Stimulated activated naive CD8-positive, alpha-beta T cell treated with anti-CD3 and anti-CD28 coated beads, Interleukin-15, Interleukin-2, amounts not matched to agents 100 U/mL and 50 U/mL, for 24 hours (primary cell): ENCODE measurements at regions not wholly inside any gene's neighbourhood (a gene's known extent, or its start where the extent isn't known, plus 50 kb on each side); places are given as distances from the start of the nearest gene placed in this dataset.
"Not testable (repeated sequence)": the region's sequence is repeated elsewhere in the genome, so short reads cannot be mapped to it uniquely, and the experiment has no call there.

Experiments used
- ATAC-seq: fragments of 150-1000 bp; cut with Tn5 transposase; one replicate; pipeline ENCODE4 v1.10.0; 2021
- DNase-seq: peaks from one replicate; pipeline ENCODE4 v3.0.0; 2021

- ATAC-seq = no peak
Observed at GRCh38 chr2:236772220-236772837, 202.7 kb downstream of the ACKR3 start.

GRCh38 chr2:236773206-236773605, 203.6 kb downstream of the ACKR3 start:
- ATAC-seq (no peak), DNase-seq (no peak)

More at GRCh38 chr2:236772220-236772837, 202.7 kb downstream of the ACKR3 start:
- DNase-seq = no peak

GRCh38 chr2:236774171-236774570, 204.5 kb downstream of the ACKR3 start:
- DNase-seq (no peak), ATAC-seq (no peak)

DNA sequence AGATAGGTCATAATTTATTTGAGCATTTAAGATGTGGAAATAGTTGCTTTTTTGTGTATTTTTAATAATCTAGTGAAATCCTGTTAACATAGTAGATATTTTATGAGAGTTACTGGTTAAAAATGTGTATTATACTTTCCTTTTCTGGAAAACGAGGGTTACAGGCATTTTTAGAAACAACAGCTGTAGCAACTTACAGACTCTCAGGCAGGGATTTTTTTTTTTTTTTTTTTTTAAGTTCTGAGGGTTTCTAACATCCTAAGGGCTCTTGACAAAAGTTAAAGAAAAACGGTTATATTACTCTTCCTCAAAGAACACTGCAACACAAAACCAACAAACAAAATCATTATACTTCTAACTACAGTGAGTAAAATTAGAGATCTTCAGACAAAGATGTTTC, 205.9 kb downstream of the ACKR3 start:
- ATAC-seq (no peak), DNase-seq (no peak)

DNA sequence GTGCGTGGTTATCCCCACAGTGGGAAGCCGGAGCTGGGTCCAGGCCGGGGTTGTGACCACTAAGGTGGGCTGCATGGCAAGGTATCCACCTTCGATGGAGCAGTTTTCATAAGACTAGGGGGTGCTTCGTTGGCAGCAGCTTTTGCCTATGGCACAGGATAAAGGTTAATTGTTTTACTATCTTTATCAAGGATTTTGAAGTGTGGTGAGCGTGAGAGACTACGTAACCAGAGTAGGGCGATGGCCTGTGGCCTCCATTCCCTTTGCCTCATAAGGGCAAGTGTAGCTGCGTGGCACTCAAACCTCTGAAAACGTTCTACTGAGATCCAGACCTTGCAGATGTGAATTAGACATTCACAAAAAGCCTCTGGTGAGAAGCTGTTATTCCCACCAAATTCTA, 206.6 kb downstream of the ACKR3 start:
- DNase-seq (no peak), ATAC-seq (no peak)

DNA sequence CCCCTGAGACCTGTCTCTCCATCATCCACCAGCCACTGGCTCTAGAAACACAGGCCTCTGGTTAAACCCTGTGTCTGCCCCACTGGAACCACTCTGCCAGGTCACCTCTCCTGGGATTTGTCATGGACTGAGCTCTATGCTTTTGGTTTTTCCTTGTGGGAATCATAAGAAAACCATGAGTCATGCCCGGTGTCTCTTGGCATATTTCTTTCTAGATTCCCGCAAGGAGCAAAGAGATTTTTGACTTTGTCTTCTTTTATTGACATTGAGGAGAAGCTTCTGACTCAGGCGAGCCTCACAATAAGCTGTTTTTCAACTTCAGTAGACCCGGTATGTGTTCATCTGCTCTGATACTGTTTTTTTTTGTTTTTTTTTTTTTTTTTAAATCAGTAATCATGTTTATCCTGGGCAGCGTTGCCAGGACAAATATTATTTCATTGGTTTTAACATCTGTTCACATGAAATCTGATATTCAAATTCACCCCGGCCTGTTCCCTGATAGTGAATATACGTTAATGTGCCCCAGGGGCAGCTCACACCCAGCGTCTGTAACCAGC, 207.1 kb downstream of the ACKR3 start:
- no peak for ATAC-seq

GRCh38 chr2:236777408-236777807, 207.8 kb downstream of the ACKR3 start:
- no peak for DNase-seq
- ATAC-seq = no peak

More for the DNA sequence above, 207.1 kb downstream of the ACKR3 start:
- no peak for DNase-seq

DNA sequence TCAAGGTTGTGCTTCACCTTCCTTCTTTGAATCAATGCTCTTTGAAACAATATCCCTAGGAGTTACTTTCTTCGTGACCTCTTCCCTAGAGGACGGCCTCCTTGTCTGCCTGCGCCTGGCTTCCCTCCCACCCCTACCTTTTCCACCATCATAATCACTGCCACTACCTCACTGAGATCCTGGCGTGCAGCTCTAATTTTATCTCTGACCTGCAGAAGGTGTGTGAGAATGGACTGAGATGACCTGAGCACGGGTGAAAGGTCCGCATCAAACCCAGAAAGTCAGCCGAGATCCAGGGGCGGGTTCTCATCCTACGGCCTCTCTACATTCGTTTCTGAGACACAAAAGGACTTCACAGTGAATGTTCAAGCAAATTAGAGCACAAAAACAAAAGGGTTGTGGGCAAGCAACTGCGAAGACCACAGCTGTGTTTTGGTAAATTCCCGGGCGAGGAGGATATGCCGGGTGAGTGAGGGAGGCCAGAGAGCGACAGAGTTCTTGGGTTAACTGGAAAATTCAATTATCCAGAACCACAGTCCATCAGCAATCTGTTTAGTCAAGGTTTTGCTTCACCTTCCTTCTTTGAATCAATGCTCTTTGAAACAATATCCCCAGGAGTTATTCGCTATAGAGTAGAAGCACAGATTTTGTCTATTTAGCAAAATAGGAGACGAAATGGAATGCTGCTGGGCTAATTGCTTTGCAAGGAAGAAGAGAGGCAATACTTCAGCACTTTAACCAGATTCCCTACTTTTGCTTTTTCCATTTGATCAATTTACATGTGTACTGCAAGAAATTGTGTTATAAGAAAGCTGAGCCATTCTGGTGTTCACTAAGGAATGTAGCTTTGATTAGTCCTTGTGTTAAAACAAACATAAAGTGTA, 212.6 kb downstream of the ACKR3 start:
- DNase-seq (no peak), ATAC-seq (no peak)

GRCh38 chr2:236782938-236783337, 213.3 kb downstream of the ACKR3 start:
- ATAC-seq = no peak
- no peak for DNase-seq

GRCh38 chr2:236783417-236784020, 213.9 kb downstream of the ACKR3 start:
- ATAC-seq = no peak
- no peak for DNase-seq

DNA sequence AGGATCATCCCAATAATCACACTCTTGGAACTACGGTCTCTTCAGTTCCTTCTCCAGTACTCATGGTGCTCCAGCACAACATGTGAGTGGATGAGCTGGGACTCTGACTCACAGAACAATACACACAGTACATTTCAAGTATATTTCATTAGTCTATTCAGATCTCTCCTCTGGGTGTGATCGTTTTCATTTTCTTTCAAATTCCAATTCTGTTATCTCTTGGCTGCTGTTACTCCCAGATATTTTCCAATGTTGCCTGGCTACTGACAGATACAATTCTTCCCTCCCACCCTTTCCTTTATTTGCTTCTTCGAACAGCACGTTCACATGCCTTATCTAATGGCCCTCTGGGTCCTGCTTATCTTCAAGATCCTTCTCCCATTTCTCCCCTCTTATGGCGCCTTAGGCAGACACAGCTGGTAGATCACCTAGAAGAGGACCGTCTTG, 216.0 kb downstream of the ACKR3 start:
- ATAC-seq (no peak), DNase-seq (no peak)

DNA sequence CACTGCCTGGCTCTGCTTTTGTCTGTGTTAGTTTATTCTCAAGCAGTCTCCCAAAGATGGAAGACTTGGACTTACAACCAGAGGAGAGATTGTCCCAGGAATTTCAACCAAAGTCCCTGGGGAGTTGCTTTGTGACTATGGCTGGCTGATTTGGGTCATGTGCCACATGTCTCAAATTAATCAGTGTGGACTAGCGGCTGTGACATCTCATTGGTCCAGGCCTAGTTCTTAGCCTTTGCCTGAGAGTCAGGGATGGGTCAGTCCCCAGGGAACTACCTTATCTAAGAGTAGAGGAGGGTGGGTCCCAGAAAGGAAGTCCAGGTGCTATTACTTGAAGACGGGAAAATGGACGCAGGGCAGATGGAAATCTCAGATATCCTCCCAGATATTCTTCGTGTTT, 217.1 kb downstream of the ACKR3 start:
- ATAC-seq = no peak
- no peak for DNase-seq

GRCh38 chr2:236787376-236787775, 217.8 kb downstream of the ACKR3 start:
- not testable (repeated sequence) for ATAC-seq, DNase-seq

GRCh38 chr2:236787885-236788284, 218.3 kb downstream of the ACKR3 start:
- DNase-seq (no peak), ATAC-seq (no peak)

DNA sequence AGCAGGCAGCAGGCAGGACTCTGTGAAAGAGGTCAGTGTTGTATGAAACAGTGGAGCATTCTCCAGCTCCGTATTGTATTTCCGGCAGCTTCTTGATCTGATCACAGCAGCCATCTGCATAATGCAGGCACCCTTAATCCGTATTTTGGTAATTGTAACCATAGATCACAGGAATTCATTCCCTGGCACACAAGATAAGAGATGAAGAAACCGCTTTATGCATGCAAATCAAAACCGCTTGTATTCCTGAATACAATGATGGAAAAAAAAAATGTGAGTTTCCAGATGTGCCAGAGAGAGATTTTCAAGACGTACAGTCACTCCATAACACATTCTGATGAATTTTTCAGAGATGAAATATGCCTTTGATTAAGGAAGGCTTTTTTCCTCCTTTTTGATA, 221.3 kb downstream of the ACKR3 start:
- DNase-seq (no peak), ATAC-seq (no peak)

DNA sequence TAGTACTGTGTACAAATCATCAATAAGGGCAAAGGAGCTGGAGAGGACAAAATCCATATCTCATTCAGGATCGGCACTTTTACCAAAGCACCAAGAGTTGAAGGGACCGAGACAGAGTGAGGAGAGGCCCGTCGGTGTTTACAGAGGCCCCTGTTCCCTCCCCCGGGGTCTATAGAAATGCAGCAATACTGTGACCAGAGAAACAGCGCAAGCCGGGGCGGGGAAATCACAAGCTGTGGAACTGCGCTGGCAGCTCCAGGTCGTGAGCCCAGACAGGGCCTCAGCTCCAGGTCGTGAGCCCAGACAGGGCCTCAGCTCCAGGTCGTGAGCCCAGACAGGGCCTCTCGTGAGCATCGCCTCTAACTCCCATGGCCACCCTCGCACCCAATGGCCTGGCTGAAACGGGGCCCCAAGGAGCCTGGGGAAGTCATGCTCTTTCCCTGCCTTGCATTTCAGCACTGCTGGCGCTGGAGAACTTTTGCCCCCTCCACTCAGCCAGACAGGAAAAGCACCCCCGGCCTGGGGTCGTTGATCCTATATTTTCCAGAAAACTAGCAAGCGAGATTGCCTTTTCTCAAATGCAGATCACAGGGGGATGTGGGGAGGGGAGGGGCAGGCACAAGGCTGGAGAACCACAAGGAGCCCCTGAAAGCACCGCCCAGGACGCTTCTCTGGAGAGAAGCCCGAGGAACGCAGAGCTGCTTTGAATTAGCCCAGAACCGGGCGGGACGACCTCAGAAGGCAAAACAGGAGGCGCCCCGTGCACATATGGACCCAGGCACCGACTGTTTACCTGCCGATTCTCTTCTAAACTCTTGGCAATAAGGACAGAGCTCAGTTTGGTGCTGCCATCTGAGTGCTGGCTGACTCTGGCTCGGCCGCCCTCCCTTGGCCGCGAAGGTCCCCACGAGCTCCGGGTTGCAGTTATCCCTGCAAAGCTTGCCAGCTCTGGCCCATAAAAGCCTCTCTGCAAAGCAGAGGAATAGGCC, 223.7 kb downstream of the ACKR3 start:
- no peak for ATAC-seq
- no peak for DNase-seq

- no peak for DNase-seq
Observed at GRCh38 chr2:236794176-236794957, 224.7 kb downstream of the ACKR3 start.

DNA sequence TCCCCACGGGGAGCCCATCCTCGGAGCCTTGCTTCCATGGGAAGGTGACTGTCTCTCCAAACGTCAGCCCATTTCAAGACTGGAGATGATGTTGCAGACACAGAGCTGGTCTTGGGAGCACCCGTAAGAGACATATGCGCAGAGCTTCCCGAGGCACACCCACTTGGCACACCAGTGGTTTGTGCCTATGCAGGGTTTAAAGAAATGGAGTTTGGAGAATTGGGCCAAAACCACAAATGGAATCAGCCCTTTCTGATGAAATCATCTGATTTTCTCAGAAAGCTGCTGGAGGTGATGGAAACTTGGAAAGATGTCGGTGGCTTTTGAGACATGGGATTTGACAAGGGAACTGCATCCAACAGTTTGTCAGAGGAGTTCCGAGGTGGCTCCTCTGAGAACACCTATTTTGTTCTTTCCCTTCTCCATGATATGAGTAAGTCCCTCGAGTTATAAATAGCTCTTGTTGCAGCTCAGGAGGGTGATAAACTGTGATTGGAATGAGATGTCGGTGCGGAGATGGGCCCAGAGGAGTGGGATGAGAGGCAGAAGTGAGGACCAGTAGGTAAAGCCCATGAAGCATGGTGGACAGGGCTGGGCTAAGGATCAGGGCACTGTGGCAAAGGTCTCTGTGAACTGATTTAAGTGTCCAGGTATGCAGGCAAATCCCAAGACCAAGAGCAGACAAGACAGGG, 225.7 kb downstream of the ACKR3 start:
- ATAC-seq (no peak), DNase-seq (no peak)

More at GRCh38 chr2:236794176-236794957, 224.7 kb downstream of the ACKR3 start:
- no peak for ATAC-seq

GRCh38 chr2:236795861-236796219, 226.2 kb downstream of the ACKR3 start:
- no peak for ATAC-seq
- DNase-seq = no peak

DNA sequence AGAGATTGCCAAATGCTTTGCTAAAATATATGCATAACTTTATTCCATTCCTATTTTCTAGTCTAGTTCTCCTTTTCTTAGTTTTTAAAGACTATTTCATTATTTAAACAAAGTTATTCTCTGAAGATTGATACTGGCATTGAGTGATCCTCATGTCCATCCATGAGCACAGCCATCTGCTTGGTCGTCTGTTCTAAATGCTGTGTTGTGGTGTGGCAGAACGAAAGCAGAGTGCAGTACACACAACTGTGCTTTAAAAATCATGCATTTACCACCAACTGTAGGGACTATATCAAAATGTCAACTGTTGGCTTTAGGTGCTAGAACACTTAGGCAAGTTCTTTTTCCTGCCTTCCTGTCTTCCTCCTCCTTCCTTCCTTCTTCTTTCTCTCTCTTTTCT, 226.6 kb downstream of the ACKR3 start:
- DNase-seq = no peak
- no peak for ATAC-seq
